NT2/D1 (cell line): ENCODE measurements at regions not wholly inside any gene's neighbourhood (a gene's known extent, or its start where the extent isn't known, plus 50 kb on each side); places are given as distances from the start of the nearest gene placed in this dataset.

ENCODE experiments used
- DNase-seq: peaks from one replicate; pipeline ENCODE4 v3.0.0-alpha.2; 2011; ENCODE audit warnings: low read depth, low spot score
- H3K27me3 ChIP-seq: 2 replicates; pipeline ENCODE4 v1.6.0; 2011; ENCODE audit warnings: mild to moderate bottlenecking; ENCODE audit not compliant: insufficient read length, insufficient read depth
- H3K36me3 ChIP-seq: 2 replicates; pipeline ENCODE4 v1.6.1; 2011; ENCODE audit warnings: mild to moderate bottlenecking, low read length, mixed read lengths; ENCODE audit not compliant: insufficient read depth, insufficient read length
- H3K4me1 ChIP-seq: 2 replicates; pipeline ENCODE4 v1.5.1; 2011; ENCODE audit not compliant: insufficient read depth, insufficient read length
- H3K4me3 ChIP-seq: 2 replicates; pipeline ENCODE4 v1.5.1; 2011; ENCODE audit warnings: low read depth; ENCODE audit not compliant: insufficient read length
- H3K9ac ChIP-seq: 2 replicates; pipeline ENCODE4 v1.6.0; 2011; ENCODE audit warnings: low read depth; ENCODE audit not compliant: insufficient read length
- H3K9me3 ChIP-seq: 2 replicates; pipeline ENCODE4 v1.5.1; 2011; ENCODE audit warnings: mild to moderate bottlenecking, low read length; ENCODE audit not compliant: insufficient read depth
- SUZ12 ChIP-seq: IDR thresholded peaks from 2 replicates; pipeline ENCODE4 v1.6.1; 2011; ENCODE audit not compliant: insufficient read length, insufficient read depth; ENCODE audit errors: extremely low read depth
- YY1 ChIP-seq: IDR thresholded peaks from 2 replicates; pipeline ENCODE4 v1.6.1; 2011; ENCODE audit not compliant: insufficient read length, insufficient read depth
- ZNF274 ChIP-seq: IDR thresholded peaks from 2 replicates; pipeline ENCODE4 v1.6.1; 2011; ENCODE audit warnings: mild to moderate bottlenecking, low read depth, low read length

DNA sequence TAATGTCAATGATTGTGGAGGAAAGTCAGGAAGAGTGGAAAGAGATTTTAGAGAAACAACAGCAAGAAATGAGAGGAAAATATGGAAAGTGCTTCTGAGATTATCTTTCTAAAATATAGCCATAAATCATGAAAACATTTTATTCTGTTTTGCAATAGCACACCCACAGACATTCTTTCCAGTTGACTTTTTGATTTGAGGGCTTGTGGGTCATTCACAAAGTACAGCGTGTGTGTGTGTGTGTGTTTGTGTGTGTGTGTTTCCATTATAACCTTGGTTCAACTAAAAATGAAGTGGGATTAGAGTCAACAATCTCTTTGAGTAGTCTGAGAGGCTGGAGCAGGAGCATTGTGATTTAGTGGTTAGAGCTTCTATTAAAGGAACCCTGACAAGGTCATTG is 116.6 kb upstream of the GAS1 start:
- H3K27me3 ChIP-seq = no peaks in the 10 kb centered on the region

DNA sequence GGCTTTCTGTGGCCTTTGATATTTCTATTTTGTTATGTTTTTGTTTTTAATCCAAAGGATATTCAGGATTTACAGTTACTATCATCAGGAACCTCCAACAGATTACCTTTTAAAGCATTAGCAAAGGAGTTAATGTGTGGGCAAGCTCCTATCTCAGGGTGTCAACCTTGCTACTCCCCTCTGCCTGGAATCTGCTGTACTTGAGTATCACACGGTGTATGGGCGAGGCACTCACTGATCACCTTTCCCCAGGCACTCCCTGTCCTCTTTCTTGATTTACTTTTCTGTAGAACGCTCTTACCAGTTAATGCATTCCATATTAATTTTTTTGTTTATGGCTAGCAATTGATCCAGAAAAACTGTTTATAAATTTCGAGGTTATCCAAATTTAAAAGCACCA is 117.0 kb upstream of the GAS1 start:
- H3K9me3 ChIP-seq = no peaks in the 10 kb centered on the region
- H3K27me3 ChIP-seq = no peaks in the 10 kb centered on the region
- no peak overlapping the region for H3K9ac ChIP-seq
- no peak overlapping the region for H3K4me3 ChIP-seq
- no peak for DNase-seq
- no peaks in the 10 kb centered on the region for H3K36me3 ChIP-seq
- no peaks in the 10 kb centered on the region for H3K4me1 ChIP-seq
- no peak for TF ChIP-seq YY1
- no peak for TF ChIP-seq ZNF274
- no peak for TF ChIP-seq SUZ12

More for the DNA sequence above, 116.6 kb upstream of the GAS1 start:
- no peaks in the 10 kb centered on the region for H3K4me1 ChIP-seq
- H3K36me3 ChIP-seq = no peaks in the 10 kb centered on the region
- H3K4me3 ChIP-seq = no peak overlapping the region
- TF ChIP-seq ZNF274 (no peak), YY1 (no peak), SUZ12 (no peak)
- no peak overlapping the region for H3K9ac ChIP-seq
- DNase-seq = no peak
- no peaks in the 10 kb centered on the region for H3K9me3 ChIP-seq

DNA sequence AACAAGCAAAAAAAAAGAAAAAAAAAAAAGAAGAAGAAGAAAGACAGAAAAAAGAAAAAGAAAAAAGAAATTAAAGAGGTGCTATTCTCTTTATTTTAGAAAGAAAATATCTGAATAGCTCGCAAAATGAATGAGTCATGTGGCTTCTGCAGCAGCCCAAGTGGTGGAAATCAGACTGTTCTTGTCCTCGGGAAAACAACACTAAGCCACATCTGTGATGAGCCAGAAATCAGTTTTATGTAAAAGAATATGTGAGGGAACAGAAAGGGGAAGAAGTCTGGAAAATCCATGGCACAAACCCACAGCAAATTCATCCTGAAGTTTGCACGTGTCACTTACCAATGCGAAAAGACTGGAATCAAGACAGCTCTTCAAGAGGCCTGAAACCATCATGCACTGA is 118.7 kb upstream of the GAS1 start:
- TF ChIP-seq SUZ12 (no peak), ZNF274 (no peak), YY1 (no peak)
- Histone ChIP-seq H3K36me3 (no peaks in the 10 kb centered on the region), H3K4me3 (no peak overlapping the region), H3K9me3 (no peaks in the 10 kb centered on the region), H3K9ac (no peak overlapping the region), H3K4me1 (no peaks in the 10 kb centered on the region), H3K27me3 (no peaks in the 10 kb centered on the region)
- no peak for DNase-seq

DNA sequence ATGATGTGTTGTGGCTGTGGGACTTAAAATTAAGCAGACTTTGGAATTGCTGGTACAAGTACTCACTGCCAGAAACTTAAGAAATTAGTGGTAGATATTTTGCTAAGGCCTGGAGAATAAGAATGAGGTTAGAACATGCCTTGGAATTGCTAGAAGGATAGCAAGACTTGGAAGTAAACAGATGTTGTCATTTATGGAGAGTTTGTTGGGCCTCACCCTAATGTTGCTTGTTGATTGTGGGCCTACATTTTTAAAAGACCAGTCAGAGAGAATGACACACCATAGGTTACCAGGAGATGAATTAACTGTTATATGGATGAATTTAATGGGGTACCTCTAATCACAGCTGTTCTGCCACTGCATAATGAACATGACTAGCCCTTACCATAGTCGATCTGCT is 120.1 kb upstream of the GAS1 start:
- TF ChIP-seq YY1 (no peak), ZNF274 (no peak), SUZ12 (no peak)
- H3K4me1 ChIP-seq = no peaks in the 10 kb centered on the region
- no peak for DNase-seq
- no peaks in the 10 kb centered on the region for H3K36me3 ChIP-seq
- H3K4me3 ChIP-seq = no peak overlapping the region
- H3K27me3 ChIP-seq = no peaks in the 10 kb centered on the region
- no peak overlapping the region for H3K9ac ChIP-seq
- no peaks in the 10 kb centered on the region for H3K9me3 ChIP-seq

DNA sequence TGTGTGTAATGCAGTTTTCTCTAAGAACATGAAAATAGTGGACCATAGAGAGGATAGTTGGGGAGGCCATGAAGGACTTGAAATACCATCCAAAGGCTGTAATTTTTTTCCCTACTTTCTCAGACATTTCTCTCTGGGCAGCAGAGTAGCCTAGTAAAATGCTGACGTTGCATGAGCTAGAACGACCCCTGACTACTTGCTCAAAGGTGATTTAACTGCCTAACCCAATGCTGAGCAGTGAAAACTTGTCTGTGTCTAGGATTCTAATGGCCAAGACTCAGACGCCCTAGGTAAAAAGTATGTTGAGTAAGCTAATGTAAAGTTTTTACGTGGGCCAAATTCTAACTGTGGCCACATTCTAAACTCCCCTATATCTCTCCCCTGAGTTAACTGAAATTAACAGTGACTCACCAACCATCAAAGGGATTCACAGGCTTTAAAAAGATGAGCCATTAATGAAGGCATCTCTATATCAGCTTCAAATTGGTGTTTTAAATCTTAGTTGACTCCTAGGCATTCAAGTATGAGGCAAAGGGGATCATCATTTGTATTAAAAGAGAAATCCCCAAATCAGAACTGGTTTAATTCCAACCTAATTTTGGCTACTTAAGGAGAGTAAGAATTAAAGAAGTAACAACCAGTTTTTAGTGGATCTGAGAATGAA is 121.0 kb upstream of the GAS1 start:
- no peaks in the 10 kb centered on the region for H3K9me3 ChIP-seq

DNA sequence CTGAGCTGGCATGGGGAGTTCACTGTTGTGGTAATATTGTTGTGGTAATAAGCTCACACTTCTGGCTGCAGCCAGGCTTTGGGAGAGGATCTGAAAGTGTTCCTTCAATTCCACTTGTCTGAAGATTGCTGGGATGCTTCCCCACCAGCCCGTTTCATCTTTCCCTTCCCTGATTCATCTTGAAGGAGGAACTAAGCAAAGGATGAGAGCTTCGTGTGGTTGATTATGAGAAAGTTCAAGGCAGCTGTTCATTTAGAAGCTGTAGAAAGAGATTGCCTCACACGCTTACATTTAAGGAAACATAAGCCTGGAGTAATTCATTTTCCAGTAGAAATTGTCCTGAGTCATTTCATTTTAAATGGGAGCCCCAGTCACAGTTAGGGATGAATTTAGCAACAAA is 122.4 kb upstream of the GAS1 start:
- Histone ChIP-seq H3K36me3 (no peaks in the 10 kb centered on the region), H3K27me3 (no peaks in the 10 kb centered on the region), H3K4me3 (no peak overlapping the region), H3K4me1 (no peaks in the 10 kb centered on the region), H3K9ac (no peak overlapping the region), H3K9me3 (no peaks in the 10 kb centered on the region)
- no peak for TF ChIP-seq ZNF274
- no peak for TF ChIP-seq YY1
- no peak for TF ChIP-seq SUZ12
- DNase-seq = no peak

More for the DNA sequence above, 121.0 kb upstream of the GAS1 start:
- no peaks in the 10 kb centered on the region for H3K4me1 ChIP-seq
- no peaks in the 10 kb centered on the region for H3K27me3 ChIP-seq
- TF ChIP-seq SUZ12 (no peak), YY1 (no peak), ZNF274 (no peak)
- no peaks in the 10 kb centered on the region for H3K36me3 ChIP-seq
- H3K4me3 ChIP-seq = no peak overlapping the region
- H3K9ac ChIP-seq = no peak overlapping the region
- no peak for DNase-seq

DNA sequence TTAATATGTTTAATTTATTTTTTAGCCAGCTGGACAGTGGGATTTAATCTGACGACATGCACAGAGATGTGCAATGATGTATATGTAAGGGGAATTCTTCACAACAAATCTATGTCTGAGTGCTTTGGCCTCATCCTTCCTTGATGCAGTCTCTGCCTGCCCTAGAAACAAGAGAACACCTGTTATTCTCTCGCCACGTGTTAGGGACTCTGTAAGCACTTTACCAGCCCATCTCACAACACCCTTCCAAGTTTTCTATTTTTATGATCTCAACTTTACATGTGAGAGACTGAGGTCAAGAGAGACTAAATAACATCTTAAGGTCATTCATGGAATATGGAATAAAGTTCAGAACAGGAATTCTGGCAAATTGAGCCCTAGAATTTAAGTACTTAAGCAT is 123.0 kb upstream of the GAS1 start:
- no peak overlapping the region for H3K9ac ChIP-seq
- no peaks in the 10 kb centered on the region for H3K9me3 ChIP-seq
- no peaks in the 10 kb centered on the region for H3K36me3 ChIP-seq
- H3K4me1 ChIP-seq = no peaks in the 10 kb centered on the region
- TF ChIP-seq YY1 (no peak), ZNF274 (no peak), SUZ12 (no peak)
- DNase-seq = no peak
- no peaks in the 10 kb centered on the region for H3K27me3 ChIP-seq
- H3K4me3 ChIP-seq = no peak overlapping the region
